Jurkat, Clone E6-1 (cell line): ENCODE measurements at regions not wholly inside any gene's neighbourhood (a gene's known extent, or its start where the extent isn't known, plus 50 kb on each side); places are given as distances from the start of the nearest gene placed in this dataset.

Experiments used
- DNase-seq: peaks from one replicate; pipeline ENCODE4 v3.0.0-alpha.2; 2011; ENCODE audit warnings: low read depth, low spot score
- H3K4me3 ChIP-seq: 2 replicates; pipeline ENCODE4 v1.5.1; 2011; ENCODE audit warnings: mild to moderate bottlenecking, low read length, control low read depth, moderate library complexity

DNA sequence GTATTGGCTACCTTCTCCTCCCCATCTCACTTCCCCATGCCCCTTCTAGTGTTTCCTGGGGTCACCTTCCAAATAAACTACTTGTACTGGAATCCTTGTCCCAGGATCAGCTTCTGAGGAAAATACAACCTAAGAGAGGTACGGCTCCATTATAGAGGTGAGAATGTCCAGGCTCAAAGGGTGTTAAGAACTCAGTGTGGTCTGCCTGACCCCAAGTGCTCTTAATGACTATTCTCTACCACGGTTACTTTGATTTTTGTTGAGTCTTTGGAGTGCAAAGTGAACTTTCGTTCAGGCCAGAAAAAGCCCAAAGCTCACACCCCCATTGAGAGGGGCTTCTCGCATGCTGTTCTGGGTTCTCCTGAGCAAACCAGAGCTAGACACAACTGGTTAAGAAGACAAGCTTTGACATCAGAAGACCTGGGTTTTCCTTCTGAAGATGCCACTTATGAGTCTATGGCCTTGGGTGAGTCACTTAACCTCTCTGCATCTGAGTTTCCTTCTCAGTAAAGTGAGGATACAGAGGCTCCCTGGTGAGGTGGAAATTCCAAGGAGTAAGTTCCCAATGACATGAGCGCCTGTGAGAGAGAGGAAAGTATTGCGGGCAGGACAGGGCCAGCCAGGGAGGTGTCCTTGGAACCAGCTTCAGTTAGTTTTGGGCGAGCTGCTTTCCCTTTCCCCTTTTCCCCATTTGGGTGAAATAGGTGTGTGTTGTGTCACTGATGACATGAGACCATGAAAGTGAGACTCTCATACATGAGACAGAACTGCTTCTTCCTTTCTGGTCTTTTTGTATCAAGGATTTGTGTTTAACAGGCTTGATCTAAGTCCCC lies 475.0 kb upstream of the PROK2 start:
- no peak for DNase-seq
- no peak overlapping the region for H3K4me3 ChIP-seq

DNA sequence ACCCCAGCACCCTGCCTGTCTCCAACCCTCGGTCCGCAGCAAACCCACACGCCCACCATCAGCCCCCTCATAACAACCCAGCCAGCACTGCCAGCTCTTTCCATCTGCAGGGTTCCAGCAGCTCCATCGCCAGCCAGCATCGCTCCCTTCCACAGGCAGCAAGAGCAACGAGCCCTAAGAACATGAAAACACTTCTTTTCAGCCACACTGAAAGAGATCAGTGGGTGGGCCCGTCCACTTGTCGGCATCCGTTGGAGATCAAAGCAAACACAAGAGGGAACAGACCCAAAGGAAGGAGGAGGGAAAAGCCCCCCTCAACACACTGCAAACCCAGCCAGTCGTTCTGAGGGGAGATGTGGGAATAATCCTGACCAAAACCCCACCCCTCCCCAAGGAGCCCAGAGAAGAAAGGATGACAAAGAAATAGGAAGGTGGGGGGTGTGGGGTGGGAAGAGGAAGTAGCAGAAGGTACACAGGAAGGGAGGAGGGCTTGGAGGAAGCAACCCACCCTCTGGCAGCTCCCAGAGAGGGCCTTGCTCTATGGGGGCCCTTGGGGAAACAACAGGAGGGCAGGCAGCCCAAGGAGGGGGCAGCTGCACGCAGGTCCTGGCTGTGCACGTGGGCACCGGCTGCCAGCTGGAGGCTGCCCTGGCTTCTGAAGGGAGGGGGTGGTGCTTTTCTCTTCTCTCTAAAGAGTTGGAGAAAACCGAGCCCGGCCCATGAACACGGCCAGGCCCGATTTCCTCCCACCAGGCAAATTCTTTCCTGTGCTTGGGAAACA lies 473.6 kb upstream of the PROK2 start:
- DNase-seq: no peak
- H3K4me3 ChIP-seq: no peak overlapping the region

DNA sequence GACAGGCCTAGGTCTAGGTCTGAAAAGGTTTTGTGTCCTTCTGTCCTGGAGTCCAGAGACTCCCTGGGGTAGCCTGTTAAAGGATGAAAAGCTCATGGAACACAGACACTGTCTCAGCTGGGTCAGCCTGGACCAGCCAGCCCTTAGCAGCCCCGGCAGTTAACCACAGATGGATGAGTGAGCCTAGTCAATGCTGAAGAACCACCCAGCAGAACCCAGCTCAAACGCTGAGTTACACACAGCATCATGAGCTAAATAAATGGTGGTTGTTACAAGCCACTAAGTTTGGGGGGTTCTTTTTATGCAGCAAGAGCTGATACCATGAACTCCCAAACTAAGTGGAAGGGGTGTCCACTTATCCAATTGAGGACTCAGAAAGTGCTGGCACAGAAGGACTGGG lies 472.8 kb upstream of the PROK2 start:
- H3K4me3 ChIP-seq: no peak overlapping the region
- no peak for DNase-seq

DNA sequence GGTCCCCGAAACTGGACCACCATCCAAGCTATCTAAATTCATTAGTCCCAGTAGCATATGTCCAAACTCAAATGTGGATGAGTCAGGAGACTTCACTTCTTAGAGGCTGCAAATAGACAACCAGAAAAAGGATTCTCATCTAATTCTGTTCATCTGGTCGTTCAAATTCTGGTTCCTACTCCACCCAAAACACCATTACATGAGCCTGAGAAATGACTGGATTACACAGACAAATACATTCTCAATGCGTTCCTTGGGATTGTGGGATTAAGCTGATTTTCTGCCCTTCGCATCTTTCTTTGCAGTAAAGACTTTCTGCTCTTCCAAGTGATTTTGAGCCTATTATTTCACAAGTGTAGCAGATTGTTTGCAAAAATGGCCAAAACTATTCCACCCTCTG lies 472.3 kb upstream of the PROK2 start:
- no peak for DNase-seq
- H3K4me3 ChIP-seq: no peak overlapping the region

DNA sequence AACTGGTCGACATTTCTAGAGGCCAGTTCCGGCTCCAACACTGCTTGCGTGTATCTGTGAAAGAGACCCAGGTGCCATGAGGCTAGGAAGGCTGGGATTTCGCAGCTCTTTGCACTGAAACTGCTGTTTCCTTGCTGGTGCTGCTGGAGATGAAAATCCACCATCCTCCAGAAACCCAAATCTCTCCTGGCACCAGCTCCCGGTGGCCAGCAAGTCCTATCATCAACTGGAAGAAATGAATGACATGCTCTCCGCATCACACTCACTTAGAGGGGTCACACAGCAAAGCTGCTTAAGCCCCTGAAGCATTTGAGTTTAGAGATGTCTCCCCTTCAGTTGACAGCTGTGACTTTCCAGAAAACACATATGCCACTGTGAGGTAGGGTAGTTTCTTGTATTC lies 471.8 kb upstream of the PROK2 start:
- H3K4me3 ChIP-seq: no peak overlapping the region
- DNase-seq: no peak

DNA sequence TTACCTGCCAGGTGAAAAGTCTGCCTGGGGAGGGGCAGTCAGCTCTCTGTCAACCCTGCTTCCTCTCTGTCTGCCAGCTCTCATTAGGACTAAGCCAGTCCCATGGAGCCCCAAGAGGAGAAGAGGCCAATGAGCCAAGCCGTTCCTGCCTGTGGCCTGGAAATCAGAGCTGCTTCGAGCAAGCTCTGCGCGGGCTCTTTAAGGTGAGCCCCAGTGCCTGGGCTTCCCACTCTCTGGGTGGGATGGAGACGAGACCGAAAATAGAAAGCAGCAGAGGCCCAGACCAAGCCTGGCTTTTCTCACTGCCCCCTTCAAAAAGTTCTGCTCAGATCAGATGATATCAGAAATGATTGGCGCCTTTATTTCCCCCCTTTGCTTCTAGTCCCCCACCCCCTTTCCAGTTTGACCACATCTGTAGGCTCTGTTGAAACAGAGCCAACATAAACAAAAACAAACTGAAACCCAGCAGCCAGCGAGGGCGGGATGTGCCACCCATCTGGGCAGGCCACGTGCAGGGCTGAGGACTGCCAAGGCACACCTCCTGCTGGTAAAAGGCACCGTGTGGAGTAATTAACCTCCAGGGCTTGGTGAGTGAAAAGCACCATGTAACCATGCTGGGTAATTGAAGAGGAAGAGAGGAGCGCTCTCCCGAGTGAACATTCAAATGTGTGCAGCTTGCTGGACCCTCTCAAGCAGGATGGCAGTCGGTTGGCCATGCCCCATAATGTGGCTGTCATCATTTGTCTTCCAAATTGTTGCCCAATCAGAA lies 471.0 kb upstream of the PROK2 start:
- DNase-seq: peak; percentile 67
- no peak overlapping the region for H3K4me3 ChIP-seq

DNA sequence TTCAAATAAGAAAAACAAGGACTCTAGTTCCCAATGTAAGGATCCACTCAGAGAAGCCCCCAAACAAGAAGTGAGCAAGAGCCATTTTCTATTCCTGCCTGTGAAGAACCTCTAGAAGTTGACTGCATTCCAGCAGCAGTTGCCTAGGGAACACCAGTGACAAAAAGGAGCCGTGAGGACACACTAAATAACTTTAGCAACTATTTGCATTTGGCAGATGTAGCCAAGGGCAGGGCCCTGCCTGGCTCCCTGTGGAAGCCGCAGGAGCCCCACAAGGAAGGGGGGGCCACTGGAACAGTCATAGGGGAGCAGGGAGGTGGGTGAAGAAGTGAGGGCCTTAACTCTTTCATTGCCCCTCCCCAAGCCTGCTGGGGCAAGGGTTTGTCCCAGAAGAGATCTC lies 470.2 kb upstream of the PROK2 start:
- H3K4me3 ChIP-seq: no peak overlapping the region

DNA sequence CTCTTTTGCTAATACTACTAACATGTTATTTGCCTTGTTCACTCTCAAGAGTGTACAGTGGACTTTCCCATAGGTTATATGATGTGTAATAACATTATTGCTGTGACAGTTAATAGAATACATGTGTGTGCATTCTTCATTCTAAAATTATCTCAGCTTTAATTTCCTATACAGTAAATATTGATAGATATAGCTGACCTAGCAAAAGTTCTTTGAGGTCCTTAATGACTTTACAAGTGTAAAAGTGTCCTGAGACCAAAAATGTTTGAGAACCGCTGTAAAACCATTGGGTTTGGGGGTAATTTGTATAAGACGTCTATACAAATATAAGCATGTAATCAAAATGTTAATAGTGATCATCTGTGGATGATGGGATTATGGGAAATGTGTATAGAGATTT lies 469.5 kb upstream of the PROK2 start:
- no peak for DNase-seq

More for the DNA sequence above, 470.2 kb upstream of the PROK2 start:
- DNase-seq: no peak

DNA sequence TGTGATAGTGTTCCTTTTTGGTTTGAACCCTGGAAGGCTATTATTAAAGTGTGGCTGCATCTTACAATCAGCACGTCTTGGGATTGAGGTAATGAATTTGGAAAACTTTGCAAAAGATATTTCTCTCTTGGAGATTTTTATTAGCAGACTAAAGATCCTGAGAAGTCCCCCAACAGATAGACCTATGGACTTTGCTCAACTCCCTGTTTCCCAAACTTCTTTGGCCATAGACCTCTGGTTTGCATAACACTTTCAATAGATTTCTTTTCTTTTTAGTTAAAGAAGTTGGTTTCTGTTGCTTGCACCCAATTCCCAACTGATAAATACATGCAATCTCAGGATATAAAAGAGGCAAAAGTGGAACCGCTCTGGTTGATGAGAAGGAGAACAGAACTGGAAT lies 465.8 kb upstream of the PROK2 start:
- H3K4me3 ChIP-seq: no peak overlapping the region
- no peak for DNase-seq

More for the DNA sequence above, 469.5 kb upstream of the PROK2 start:
- no peak overlapping the region for H3K4me3 ChIP-seq

DNA sequence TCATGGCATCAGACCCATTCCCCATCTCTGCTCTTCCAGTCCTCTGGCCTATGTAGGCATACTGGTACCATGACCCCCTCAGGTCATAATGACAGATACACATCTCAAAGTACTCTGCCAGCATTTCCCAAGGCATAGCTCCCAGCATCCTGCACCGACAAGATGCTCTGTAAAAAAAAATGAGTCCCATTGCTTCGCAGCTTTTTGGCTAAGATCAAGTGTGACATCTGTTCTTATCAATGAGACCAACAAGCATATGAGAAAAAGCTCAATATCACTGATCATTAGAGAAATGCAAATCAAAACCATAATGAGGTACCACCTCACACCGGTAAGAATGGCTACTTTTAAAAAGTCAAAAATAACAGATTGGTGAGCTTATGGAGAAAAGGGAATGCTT lies 463.9 kb upstream of the PROK2 start:
- H3K4me3 ChIP-seq: no peak overlapping the region
- DNase-seq: no peak

DNA sequence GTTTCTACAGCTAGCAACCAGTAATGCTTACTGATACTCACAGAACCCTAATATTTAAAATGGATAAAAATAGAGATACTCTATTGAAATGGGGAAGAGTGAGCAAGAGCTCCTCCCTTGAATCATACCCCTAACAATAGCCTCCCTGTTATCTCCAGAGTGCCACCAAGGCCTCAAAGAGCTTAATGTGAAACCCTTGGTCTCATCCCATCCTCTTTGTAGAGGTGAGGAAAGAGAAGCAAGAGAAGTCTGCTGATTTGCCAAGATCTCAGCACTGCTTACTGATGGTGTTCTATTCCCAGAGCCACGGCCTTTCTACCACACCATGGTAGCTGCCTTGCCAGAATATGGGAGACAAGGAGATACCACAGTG lies 463.4 kb upstream of the PROK2 start:
- H3K4me3 ChIP-seq: no peak overlapping the region
- DNase-seq: no peak

DNA sequence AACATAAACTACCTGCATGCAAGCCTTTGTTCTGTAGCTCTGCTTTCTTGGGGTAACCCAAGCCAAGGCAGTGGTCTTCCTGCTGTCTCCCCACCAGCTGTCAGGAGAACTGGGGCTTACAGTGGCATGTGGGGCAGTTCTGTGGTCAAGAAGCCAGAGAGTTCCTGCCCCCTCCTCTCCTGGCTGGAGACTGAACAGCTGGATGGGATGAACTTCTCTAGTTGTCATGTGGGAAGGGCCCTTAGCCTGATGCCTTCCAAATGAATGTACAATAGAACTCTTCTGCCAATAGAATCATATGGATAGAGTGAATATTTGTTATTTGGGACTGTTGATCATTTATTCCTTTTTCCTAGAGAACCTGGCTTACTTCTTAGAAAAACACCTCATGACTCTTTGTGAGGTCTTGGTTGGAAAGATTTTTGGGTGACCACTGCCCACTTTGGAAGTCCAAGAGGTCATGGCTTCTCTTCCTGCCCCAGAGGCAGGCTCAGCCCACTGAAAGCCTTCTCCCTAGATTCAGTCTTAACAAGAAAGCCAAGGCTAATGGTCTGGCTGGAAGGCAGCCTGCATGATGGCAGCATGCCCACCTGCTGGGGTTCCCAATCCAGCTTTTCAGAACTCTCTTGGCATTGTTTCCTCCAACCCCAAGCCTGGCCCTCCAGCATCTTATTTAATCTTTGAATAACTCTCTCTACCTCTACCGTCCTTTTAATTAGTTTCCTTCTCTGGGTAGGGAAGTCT lies 462.9 kb upstream of the PROK2 start:
- no peak overlapping the region for H3K4me3 ChIP-seq
- no peak for DNase-seq

DNA sequence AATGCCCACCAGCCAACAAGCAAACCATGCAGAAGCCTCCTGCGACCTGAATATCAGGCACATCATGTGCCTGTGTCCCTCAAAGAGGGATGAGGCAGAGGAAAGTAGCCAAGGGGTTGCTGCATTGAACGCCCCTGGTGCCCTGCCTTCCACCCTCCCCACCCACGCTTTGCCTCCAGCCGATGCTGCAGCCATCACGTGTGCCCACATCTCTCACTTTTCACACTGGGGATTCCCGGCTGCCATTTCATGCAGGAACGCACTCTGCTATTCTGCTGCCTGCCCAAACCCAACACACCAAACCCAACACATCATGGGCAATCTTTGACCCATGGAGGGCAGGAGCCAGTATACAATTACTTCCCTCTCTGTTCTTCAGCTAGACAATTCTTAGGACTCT lies 462.2 kb upstream of the PROK2 start:
- H3K4me3 ChIP-seq: no peak overlapping the region
- no peak for DNase-seq

DNA sequence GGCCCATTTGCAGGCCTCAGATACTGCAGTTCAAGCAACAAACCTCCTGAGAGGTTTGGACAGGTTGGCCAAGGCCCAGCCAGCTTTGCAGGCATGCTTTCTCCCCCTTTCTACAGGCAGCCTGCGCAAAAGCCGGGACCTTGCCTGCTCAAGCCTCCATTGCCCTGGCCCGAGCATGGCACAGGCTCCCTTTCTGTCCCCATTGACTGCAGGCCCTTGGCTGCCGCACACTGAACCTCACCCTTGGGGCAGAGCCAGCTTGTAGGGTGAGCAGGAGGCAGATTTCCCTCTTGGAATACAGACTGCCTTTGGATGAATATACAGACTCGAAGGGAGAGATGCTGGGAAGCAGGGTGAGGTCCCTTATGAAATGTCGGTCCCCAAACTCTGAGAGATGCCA lies 461.7 kb upstream of the PROK2 start:
- no peak for DNase-seq
- no peak overlapping the region for H3K4me3 ChIP-seq

DNA sequence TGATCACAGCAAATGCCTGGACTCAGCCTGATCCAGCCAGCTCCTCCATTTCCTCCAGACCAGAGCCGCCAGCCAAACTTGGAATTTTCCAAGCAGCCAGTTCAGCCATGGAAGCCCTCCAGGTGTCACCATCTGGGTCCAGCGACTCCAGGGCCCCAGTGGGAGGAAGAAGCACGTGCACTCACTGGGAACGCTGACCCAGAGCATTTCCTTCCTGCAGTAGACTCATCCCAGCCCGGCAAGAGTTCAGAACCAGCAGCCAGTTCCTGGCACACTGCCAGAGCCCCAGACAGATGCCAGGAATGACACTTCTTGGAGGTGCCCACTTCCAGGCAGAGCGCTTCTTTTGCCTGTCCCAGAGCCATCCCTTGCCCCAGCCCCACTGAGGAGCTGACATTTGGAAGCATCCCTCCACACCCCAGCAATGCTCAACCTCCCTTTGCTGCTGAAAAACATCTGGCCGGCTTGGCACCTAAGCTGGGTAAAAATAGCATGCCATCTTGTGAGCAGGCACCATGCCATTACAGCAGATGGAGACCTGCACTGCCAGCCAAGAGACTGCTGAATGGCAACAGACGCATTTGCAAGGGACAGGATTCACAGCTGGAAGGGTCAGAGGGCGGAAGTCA lies 460.3 kb upstream of the PROK2 start:
- no peak overlapping the region for H3K4me3 ChIP-seq
- DNase-seq: no peak

DNA sequence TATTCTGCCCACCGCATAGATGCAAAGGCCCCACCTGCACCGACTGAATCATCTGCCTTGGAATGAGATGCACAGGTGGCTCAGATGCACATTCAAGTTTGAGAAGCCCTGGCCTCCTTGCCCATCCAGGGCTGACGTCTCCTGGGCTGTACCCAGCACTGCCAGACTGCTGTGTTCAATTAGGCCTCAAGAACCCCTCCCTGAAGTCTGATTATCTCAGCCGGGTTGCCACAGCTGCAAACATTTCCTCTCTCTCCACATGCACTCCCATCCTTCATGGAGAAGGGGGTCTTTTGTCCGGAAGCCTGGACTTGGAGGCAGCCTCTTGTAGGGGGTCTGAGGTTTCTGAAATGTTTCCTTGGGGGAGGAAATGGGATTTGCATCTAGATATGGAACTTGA lies 459.4 kb upstream of the PROK2 start:
- no peak overlapping the region for H3K4me3 ChIP-seq
- DNase-seq: no peak

DNA sequence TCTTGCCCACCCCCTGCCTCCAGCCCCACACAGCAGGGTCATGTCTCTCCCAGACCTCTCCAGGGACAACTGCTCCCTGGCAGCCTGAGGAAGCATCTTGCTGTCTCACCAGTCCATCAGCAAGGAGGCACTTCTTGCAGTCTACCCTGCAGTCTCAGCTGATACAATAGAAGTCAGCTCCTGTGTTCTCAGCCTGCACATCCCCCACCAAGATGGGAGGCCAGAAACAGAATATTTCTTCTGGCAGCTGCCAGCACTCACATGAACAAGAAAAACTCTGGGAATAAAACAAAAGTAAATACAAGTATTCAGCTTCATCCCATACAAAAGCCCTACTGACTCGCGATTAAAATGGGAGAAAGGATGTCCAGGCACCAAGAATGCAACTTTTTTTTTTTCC lies 457.4 kb upstream of the PROK2 start:
- no peak overlapping the region for H3K4me3 ChIP-seq
- DNase-seq: no peak

DNA sequence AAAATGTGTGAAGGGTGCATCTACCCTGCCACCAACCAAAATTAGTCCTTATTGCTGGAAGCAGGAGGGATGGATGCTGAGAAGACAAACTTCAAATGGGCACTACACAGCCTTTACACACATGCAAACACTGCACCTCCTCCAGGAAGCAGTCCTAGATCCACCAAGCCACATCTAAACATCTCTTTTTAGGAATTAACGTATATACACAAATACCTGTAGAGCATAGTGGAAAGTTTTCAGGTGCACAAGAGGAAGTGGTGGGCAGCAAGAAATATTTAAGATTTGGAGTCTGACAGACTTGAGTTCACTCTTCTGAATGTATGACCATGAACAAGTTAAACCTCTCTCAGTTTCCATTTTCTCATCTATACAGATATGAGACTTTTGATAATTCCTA lies 456.6 kb upstream of the PROK2 start:
- DNase-seq: no peak
- no peak overlapping the region for H3K4me3 ChIP-seq

DNA sequence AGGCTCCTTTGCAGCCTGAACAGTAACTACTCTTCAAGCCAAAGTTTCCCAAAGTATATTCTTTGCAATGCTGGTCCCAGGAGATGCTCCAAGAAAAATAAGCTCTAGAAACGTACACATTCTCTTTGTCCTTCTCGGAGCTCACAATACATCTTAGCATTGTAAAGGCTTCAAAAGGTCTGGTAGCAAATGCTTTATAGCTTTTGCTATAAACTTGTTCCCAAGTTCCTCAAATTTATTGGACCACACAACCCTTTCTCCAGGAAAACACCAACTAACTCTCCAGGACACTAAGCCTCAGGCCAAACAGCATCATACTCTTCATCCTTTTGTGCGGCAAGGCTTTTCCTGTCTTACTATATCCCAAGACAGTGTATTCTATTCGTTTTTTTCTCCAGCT lies 455.6 kb upstream of the PROK2 start:
- DNase-seq: no peak
- H3K4me3 ChIP-seq: no peak overlapping the region
